Immature natural killer cell (primary cell): ENCODE measurements at regions not wholly inside any gene's neighbourhood (a gene's known extent, or its start where the extent isn't known, plus 50 kb on each side); places are given as distances from the start of the nearest gene placed in this dataset.
"Not testable (repeated sequence)": the region's sequence is repeated elsewhere in the genome, so short reads cannot be mapped to it uniquely, and the experiment has no call there.

Experiments
- DNase-seq, 3 donors: peaks; one replicate each; pipeline ENCODE4 v3.0.0; 2022; ENCODE audit warnings: mixed read lengths in 1 of 3
- H3K27ac Mint-ChIP-seq, 6 donors: one replicate each; pipeline ENCODE4 v1.8.0; 2020; ENCODE audit warnings: mixed read lengths in 6 of 6, mild to moderate bottlenecking in 5 of 6, inconsistent platforms in 4 of 6, moderate library complexity in 3 of 6
- H3K27me3 Mint-ChIP-seq, 3 donors: one replicate each; pipeline ENCODE4 v1.8.0; 2020 to 2021; ENCODE audit warnings: low read depth in 3 of 3, mild to moderate bottlenecking in 3 of 3, mixed read lengths in 3 of 3, moderate library complexity in 3 of 3, inconsistent platforms in 1 of 3
- H3K36me3 Mint-ChIP-seq, 3 donors: one replicate each; pipeline ENCODE4 v1.8.0; 2020; ENCODE audit warnings: mixed read lengths in 3 of 3, inconsistent platforms in 2 of 3, mild to moderate bottlenecking in 2 of 3
- H3K4me1 Mint-ChIP-seq, 2 donors: one replicate each; pipeline ENCODE4 v1.8.0; 2020; ENCODE audit warnings: inconsistent platforms in 2 of 2, mild to moderate bottlenecking in 2 of 2, mixed read lengths in 2 of 2, moderate library complexity in 1 of 2
- H3K4me3 Mint-ChIP-seq, 5 donors: one replicate each; pipeline ENCODE4 v1.8.0; 2020; ENCODE audit warnings: mild to moderate bottlenecking in 5 of 5, mixed read lengths in 5 of 5, inconsistent platforms in 3 of 5, moderate library complexity in 3 of 5
- H3K9me3 Mint-ChIP-seq, 6 donors: one replicate each; pipeline ENCODE4 v1.8.0; 2020; ENCODE audit warnings: mild to moderate bottlenecking in 6 of 6, mixed read lengths in 6 of 6, inconsistent platforms in 4 of 6, moderate library complexity in 3 of 6

DNA sequence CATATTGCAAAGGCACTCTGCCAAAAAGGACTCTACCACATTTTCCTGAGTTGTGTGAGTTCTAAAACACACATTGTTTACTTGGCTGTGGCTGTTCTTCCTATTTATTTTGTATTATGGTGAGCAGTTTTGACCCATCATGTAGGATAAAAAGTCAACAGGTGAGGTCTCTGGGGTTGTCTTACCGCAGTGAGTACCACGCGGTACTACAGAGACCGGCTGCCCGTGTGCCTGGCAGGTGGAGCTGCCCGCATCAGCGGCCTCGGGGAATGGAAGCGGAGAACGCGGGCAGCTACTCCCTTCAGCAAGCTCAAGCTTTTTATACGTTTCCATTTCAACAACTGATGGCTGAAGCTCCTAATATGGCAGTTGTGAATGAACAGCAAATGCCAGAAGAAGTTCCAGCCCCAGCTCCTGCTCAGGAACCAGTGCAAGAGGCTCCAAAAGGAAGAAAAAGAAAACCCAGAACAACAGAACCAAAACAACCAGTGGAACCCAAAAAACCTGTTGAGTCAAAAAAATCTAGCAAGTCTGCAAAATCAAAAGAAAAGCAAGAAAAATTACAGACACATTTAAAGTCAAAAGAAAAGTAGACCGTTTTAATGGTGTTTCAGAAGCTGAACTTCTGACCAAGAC lies 155.3 kb upstream of the RASSF8 start:
- not testable (repeated sequence) for H3K27me3 Mint-ChIP-seq, H3K27ac Mint-ChIP-seq, H3K36me3 Mint-ChIP-seq, H3K4me3 Mint-ChIP-seq, H3K9me3 Mint-ChIP-seq, DNase-seq
- peaks cover 25 to 40% of the 10 kb centered on the region in 2 donors for H3K4me1 Mint-ChIP-seq

DNA sequence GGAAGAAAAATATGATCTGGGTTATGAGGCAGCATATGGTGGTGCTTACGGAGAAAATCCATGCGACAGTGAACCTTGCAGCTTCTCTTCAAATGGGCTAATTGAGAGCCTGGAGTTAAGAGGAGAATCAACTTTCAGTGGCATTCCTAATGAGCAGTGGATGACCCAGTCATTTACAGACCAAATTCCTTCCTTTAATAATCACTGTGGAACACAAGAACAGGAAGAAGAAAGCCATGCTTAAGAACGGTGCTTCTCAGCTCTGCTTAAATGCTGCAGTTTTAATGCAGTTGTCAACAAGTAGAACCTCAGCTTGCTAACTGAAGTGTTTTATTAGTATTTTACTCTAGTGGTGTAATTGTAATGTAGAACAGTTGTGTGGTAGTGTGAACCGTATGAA lies 154.2 kb upstream of the RASSF8 start:
- H3K9me3 Mint-ChIP-seq, H3K4me3 Mint-ChIP-seq, H3K27me3 Mint-ChIP-seq, H3K27ac Mint-ChIP-seq, DNase-seq, H3K36me3 Mint-ChIP-seq: not testable (repeated sequence)
- H3K4me1 Mint-ChIP-seq = peaks cover 25 to 40% of the 10 kb centered on the region in 2 donors

DNA sequence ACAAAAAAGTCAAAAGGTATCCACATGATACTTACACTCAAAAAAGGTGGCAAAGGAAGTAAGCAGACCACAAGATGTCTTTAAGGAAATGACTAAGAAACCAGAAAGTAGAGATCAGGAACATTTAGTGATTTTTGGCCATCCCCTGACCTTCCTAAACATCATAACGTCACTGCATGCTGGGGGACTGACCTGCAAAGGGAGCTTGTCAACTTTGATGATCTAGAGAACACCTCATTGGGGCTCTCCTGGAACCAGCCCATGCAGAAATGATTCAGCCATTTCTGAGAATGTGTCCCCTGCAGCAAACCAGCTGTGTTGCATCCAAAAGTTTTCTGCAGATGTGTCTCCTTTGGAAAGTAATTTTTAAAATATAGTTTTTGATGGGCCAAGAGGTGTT lies 152.2 kb upstream of the RASSF8 start:
- Mint-ChIP-seq H3K4me3 (peak overlapping the region in 2 of 5 donors; percentile 15 to 21), H3K27ac (peak overlapping the region in 5 of 6 donors; percentile 3 to 39 (median 7)), H3K4me1 (peaks cover 21 to 39% of the 10 kb centered on the region in 2 donors)

DNA sequence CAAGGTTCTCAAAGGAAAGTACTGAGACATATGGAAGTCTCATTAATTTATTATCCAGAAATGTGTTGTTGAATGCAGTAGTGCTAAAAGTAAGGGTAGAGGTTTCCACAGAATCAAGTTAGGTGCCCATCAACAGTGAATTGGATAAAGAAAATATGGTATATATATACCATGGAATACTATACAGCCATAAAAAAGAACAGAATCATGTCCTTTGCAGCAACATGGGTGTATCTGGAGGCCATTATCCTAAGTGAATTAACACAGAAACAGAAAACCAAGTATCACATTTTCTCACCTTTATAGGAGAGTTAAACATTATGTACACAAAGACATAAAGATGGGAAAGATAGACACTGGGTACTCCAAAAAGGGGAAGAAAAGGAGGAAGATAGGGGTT lies 149.9 kb upstream of the RASSF8 start:
- no peak overlapping the region for H3K4me3 Mint-ChIP-seq
- H3K27ac Mint-ChIP-seq = no peak overlapping the region
- peaks cover 0 to 2% (median 0%) of the 10 kb centered on the region in 3 donors for H3K27me3 Mint-ChIP-seq
- H3K36me3 Mint-ChIP-seq = no peaks in the 10 kb centered on the region
- DNase-seq = no peak
- peaks cover 0 to 3% (median 0%) of the 10 kb centered on the region in 6 donors for H3K9me3 Mint-ChIP-seq
- H3K4me1 Mint-ChIP-seq = peaks cover 23 to 47% of the 10 kb centered on the region in 2 donors

More for the DNA sequence above, 152.2 kb upstream of the RASSF8 start:
- Mint-ChIP-seq H3K27me3 (peaks cover 0 to 2% (median 0%) of the 10 kb centered on the region in 3 donors), H3K9me3 (peaks cover 0 to 3% (median 0%) of the 10 kb centered on the region in 6 donors), H3K36me3 (no peaks in the 10 kb centered on the region)
- peak; percentile 23 to 30 (median 29) for DNase-seq

DNA sequence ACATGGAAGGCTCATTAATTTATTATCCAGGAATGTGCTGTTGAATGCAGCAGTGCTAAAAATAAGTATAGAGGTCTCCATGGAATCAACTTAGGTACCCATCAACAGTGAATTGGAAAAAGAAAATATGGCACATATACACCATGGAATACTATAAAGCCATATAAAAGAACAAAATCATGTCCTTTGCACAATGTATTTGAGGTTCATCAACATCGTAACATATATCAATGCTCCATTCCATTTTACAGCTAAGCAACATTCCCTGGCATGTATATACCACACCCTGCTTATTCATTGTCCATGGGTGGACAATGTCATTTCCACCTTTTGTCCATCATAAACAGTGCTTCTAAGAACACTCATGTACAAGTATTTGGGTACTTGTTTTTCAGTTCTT lies 147.8 kb upstream of the RASSF8 start:
- H3K9me3 Mint-ChIP-seq = peaks cover 0 to 3% (median 0%) of the 10 kb centered on the region in 6 donors
- no peak for DNase-seq
- no peaks in the 10 kb centered on the region for H3K27me3 Mint-ChIP-seq
- no peaks in the 10 kb centered on the region for H3K36me3 Mint-ChIP-seq
- H3K4me1 Mint-ChIP-seq = peaks cover 16 to 32% of the 10 kb centered on the region in 2 donors
- H3K27ac Mint-ChIP-seq = no peak overlapping the region
- no peak overlapping the region for H3K4me3 Mint-ChIP-seq

DNA sequence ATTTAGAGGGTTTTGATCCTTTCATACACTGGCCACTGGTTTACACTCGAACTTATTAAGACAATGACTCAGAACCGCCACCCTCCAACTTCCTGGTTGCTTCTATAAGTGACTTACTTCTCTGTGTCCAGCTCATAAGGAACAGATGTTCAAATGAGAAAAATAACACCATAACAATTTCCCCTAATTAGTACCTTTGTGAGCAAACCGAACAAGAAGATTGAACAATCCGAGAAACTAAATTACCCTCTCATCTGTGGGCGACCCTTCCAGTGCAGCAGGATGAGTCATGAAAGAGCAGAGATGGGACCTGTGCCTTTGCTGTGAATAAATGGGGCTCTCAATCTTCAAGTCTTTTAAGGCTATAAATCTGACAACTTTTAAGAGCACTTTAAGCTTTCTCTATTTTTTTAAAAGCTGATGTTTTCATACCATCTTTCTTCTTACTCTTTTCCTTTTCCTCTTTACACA lies 146.8 kb upstream of the RASSF8 start:
- H3K4me3 Mint-ChIP-seq = no peak overlapping the region
- no peaks in the 10 kb centered on the region for H3K36me3 Mint-ChIP-seq
- H3K9me3 Mint-ChIP-seq = peaks cover 0 to 3% (median 0%) of the 10 kb centered on the region in 6 donors
- H3K27me3 Mint-ChIP-seq = no peaks in the 10 kb centered on the region
- peak overlapping the region in 1 of 6 donors; percentile 9 for H3K27ac Mint-ChIP-seq
- H3K4me1 Mint-ChIP-seq = peaks cover 6 to 21% of the 10 kb centered on the region in 2 donors
- no peak for DNase-seq

DNA sequence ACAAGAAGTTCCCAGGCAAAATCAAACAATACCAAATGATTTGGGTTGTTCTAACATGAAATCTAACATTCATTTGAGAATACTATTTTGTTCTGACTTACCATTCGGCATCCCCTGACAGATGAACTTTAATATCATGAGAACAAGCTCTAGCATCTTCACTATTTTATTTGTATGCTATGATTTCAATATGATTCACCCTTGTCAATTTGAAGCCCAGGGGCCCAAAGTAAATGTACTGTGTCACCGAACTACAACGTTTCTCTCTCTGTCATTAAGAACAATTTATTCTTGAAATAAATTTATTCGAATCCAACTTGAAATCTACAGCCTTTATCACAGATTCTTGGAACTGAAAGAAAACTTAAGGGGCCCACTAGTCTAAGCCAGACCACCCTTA lies 146.2 kb upstream of the RASSF8 start:
- peaks cover 4 to 15% of the 10 kb centered on the region in 2 donors for H3K4me1 Mint-ChIP-seq
- H3K9me3 Mint-ChIP-seq = peaks cover 0 to 3% (median 0%) of the 10 kb centered on the region in 6 donors
- no peaks in the 10 kb centered on the region for H3K36me3 Mint-ChIP-seq
- no peak overlapping the region for H3K4me3 Mint-ChIP-seq
- H3K27ac Mint-ChIP-seq = peak overlapping the region in 1 of 6 donors; percentile 9
- no peak for DNase-seq
- H3K27me3 Mint-ChIP-seq = no peaks in the 10 kb centered on the region

DNA sequence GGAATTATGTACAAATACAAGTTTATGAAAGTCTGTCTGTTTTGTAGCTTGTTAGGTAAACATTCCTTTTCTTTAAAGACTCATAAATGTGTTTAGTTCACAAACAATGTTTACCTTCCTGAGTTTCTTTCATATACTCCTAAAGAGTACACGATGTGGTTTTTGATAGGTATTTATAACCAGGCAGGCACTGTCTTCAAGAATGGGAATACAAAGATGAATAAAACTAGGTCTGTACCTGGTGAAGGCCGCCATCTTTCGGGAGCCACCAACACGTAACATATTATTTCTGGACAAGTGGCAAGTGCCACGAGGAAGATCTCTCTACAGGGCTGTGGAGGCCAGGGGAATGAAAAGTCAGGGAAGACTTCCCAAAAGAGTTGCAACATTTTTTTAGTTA lies 144.6 kb upstream of the RASSF8 start:
- DNase-seq = no peak
- no peak overlapping the region for H3K27ac Mint-ChIP-seq
- H3K4me3 Mint-ChIP-seq = no peak overlapping the region
- H3K27me3 Mint-ChIP-seq = peaks cover 0 to 1% (median under 1%) of the 10 kb centered on the region in 3 donors
- peaks cover 2 to 13% of the 10 kb centered on the region in 2 donors for H3K4me1 Mint-ChIP-seq
- H3K36me3 Mint-ChIP-seq = no peaks in the 10 kb centered on the region
- no peaks in the 10 kb centered on the region for H3K9me3 Mint-ChIP-seq

DNA sequence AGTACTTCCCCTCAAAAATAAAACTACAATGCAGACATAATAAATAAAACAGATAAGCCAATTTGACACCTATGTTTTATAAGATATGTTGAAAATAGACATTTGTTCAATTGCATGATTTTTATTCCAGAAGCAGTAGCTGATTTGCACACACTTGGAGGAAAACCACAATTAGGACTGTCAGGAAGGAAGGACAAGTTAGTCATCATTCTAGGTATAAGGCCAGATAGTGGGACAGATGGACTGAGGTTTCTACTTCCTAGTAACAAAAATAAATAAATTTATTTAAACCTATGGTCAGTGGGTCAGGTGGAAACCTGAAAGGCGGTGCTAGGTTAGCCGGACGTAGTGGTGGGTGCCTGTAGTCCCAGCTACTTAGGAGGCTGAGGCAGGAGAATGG lies 141.8 kb upstream of the RASSF8 start:
- peaks cover 0 to 3% (median 1%) of the 10 kb centered on the region in 3 donors for H3K27me3 Mint-ChIP-seq
- peaks cover 1 to 4% of the 10 kb centered on the region in 2 donors for H3K4me1 Mint-ChIP-seq
- no peak overlapping the region for H3K4me3 Mint-ChIP-seq
- H3K27ac Mint-ChIP-seq = no peak overlapping the region
- no peak for DNase-seq
- peaks cover 0 to 7% (median 0%) of the 10 kb centered on the region in 6 donors for H3K9me3 Mint-ChIP-seq
- H3K36me3 Mint-ChIP-seq = no peaks in the 10 kb centered on the region

DNA sequence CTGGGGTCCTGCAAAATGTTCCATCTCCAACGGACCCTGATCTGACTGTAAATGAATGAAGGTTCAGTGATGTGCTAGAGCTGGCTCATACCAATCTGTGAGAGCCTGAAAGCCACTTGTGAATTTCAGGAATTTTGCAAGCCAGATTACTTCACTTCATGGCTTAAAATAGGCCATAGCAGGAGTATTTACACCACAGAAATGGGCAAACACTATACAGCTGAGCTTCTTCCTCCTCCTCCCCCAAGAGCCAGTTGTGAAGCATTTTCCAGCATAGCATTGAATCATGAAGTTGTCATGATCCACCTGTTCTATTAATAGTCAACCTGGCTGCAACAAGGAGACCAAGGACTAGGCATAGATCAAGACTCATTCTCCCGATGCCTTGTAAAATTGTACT lies 141.3 kb upstream of the RASSF8 start:
- Mint-ChIP-seq H3K36me3 (no peaks in the 10 kb centered on the region), H3K4me3 (no peak overlapping the region), H3K27ac (no peak overlapping the region), H3K9me3 (peaks cover 0 to 7% (median 0%) of the 10 kb centered on the region in 6 donors), H3K27me3 (peaks cover 0 to 3% (median 1%) of the 10 kb centered on the region in 3 donors), H3K4me1 (no peaks in the 10 kb centered on the region)
- DNase-seq = no peak

DNA sequence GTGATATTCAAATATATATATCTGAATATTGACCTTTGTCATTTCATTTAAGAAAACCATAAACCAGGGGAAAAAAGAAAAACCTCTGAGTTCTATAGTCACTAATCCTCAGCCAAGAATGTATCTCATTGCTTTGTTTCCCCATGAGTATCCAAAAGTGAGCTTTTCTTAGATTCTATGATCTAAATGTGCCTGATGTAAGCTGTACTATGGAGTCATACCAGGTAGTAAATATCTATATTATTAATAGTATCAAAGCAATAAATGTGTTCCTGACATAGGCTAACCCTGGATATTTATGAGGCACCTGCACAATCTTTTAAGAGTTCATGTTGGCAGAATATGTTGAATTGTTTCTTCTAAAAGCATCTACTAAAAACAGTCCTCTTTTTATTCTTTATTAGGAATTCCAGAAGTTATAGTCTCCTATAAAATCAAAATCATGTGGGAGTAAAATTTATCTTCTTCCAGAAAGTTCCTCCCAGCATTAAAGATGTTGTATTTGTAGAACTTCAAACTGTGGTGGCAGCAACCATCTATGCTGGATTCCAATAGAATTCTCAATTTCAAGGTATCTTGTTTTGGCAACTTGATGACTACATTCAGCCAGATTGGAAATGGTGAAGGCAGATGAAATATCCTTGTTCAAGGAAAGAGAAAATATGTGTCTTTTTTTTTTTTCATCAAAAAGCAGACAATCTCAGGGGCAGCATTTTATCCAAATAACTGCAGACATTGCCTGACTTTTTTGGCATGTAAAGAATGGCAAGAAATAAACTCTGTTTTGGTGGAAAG lies 139.7 kb upstream of the RASSF8 start:
- H3K27ac Mint-ChIP-seq = no peak overlapping the region
- peaks cover 0 to 7% (median 0%) of the 10 kb centered on the region in 6 donors for H3K9me3 Mint-ChIP-seq
- no peaks in the 10 kb centered on the region for H3K36me3 Mint-ChIP-seq
- H3K4me3 Mint-ChIP-seq = no peak overlapping the region
- peaks cover 0 to 3% (median 2%) of the 10 kb centered on the region in 3 donors for H3K27me3 Mint-ChIP-seq
- H3K4me1 Mint-ChIP-seq = no peaks in the 10 kb centered on the region
- DNase-seq = no peak

DNA sequence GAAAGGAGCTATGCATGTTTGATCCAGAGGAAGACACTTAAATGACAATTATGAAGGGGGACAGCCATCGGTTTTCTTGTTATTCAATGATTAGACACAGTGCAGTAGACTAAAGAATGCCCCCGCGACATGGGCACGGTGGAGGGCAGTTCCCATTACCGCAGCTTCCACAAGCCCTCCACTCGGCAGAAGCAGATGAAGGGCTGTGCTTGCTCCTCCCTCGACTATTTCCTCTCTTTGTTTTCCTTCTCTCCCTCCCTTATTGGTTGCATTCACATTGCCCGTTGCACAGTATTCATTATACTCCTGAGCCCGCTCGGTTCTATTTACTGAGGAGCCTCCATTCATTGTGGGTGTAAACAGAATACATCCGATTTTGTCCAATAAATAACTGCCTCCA lies 138.8 kb upstream of the RASSF8 start:
- Mint-ChIP-seq H3K9me3 (peaks cover 0 to 7% (median 0%) of the 10 kb centered on the region in 6 donors), H3K4me3 (no peak overlapping the region), H3K27ac (no peak overlapping the region), H3K4me1 (no peaks in the 10 kb centered on the region), H3K27me3 (peaks cover 3 to 4% (median 3%) of the 10 kb centered on the region in 3 donors), H3K36me3 (no peaks in the 10 kb centered on the region)
- no peak for DNase-seq

DNA sequence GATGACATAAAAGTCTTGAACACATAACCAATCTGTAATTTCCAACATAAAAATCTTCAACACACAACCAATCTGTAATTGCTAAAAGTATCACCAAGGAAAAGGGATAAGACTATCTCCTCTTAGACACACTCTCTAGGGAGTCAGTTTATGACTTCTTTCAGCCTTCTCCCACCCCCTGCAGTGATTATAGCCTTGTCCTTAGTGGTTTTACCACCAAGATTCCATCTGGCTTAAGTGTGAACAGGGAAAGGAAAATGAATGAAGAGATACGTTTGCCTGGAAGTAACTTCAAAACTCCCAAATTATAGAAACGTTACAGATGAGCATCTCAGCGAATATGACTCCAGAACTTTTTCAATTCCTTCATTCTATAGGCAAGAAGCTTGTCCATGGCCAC lies 136.2 kb upstream of the RASSF8 start:
- H3K36me3 Mint-ChIP-seq = no peaks in the 10 kb centered on the region

DNA sequence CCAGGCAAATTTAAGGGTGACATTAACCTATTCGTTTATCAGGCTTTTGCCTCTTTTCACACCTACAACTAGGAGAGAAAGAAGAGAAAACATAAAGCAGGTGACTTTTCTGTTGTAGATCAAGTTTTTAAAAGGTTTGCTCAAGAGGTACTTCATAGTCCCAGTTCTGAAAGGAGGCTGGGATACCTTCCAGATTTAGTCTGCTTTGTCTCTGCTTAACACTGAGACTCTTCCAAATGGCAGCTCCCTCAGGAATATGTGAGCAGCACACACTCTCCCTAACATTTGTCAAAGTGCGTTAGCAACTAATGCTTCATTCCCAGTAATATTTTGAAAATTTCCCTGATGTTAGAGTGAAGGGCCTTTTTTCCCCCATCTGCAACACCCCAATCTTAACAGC lies 133.7 kb upstream of the RASSF8 start:
- no peak overlapping the region for H3K27ac Mint-ChIP-seq

More for the DNA sequence above, 136.2 kb upstream of the RASSF8 start:
- Mint-ChIP-seq H3K4me1 (no peaks in the 10 kb centered on the region), H3K4me3 (no peak overlapping the region), H3K27me3 (peaks cover 3 to 4% (median 3%) of the 10 kb centered on the region in 3 donors), H3K27ac (no peak overlapping the region), H3K9me3 (peaks cover 0 to 7% (median 0%) of the 10 kb centered on the region in 6 donors)
- DNase-seq = no peak

More for the DNA sequence above, 133.7 kb upstream of the RASSF8 start:
- Mint-ChIP-seq H3K27me3 (peaks cover 0 to 10% (median 7%) of the 10 kb centered on the region in 3 donors), H3K4me3 (no peak overlapping the region), H3K4me1 (no peaks in the 10 kb centered on the region), H3K9me3 (peaks cover 0 to 4% (median 0%) of the 10 kb centered on the region in 6 donors), H3K36me3 (no peaks in the 10 kb centered on the region)
- DNase-seq = no peak
